ENCODE measurements at regions not wholly inside any gene's neighbourhood (a gene's known extent, or its start where the extent isn't known, plus 50 kb on each side); places are given as distances from the start of the nearest gene placed in this dataset.

GRCh38 chr15:98523912-98524662, 124.3 kb upstream of the IGF1R start:
- H3K79me2 ChIP-seq (ENCODE audit: control insufficient read depth, insufficient read depth, low read length), result no peaks in the 10 kb centered on the region
- H3K27ac ChIP-seq (ENCODE audit: low read length in 2 of 2), result no peak overlapping the region
- no peak overlapping the region for H3K4me3 ChIP-seq (ENCODE audit: control extremely low read depth in 1 of 5, extremely low read depth in 1 of 5, insufficient read depth in 1 of 5, low read depth in 2 of 5, low read length in 4 of 5)
- no peaks in the 10 kb centered on the region for H4K20me1 ChIP-seq (ENCODE audit: control insufficient read depth, insufficient read depth, low read length, poor library complexity, severe bottlenecking)
- no peak overlapping the region for H3K4me3 Mint-ChIP-seq
- H3K27me3 Mint-ChIP-seq, result peaks cover 12% of the 10 kb centered on the region
- peaks cover 0 to under 1% of the 10 kb centered on the region in 2 donors for H3K4me1 ChIP-seq (ENCODE audit: control insufficient read depth in 2 of 2, insufficient read depth in 2 of 2, low read length in 2 of 2)
- no peak overlapping the region for H3K27ac Mint-ChIP-seq
- H3K36me3 ChIP-seq (replicated peaks in 1 of 2; ENCODE audit: control extremely low read depth in 1 of 2, control insufficient read depth in 1 of 2, extremely low read depth in 1 of 2, insufficient read depth in 2 of 2, low read length in 1 of 2), result no peaks in the 10 kb centered on the region
- DNase-seq, result no peak
- H3K9ac ChIP-seq (ENCODE audit: low read length), result no peak overlapping the region
- TF ChIP-seq EZH2 (IDR thresholded peaks at IDR 0.05; ENCODE audit: borderline replicate concordance, insufficient read depth, low read depth, low read length, poor library complexity, severe bottlenecking) (no peak), CTCF (IDR thresholded peaks at IDR 0.05) (no peak)
- ChIA-PET POLR2A (no interaction called here), CTCF (interaction anchor here (1.2 to 6.6 kb wide), 4 partner anchors 9 to 359 kb away, joined by 4 to 107 read pairs (median 4); no protein-coding TSS in a partner anchor)
- H3K4me1 Mint-ChIP-seq, result no peaks in the 10 kb centered on the region
- no peaks in the 10 kb centered on the region for H3K9me3 ChIP-seq (ENCODE audit: control extremely low read depth in 1 of 3, control insufficient read depth in 2 of 3, insufficient read depth in 1 of 3, low read length in 2 of 3)
- H2AFZ ChIP-seq (ENCODE audit: insufficient read depth, low read depth, low read length, poor library complexity, severe bottlenecking), result no peak overlapping the region
- H3K9me3 Mint-ChIP-seq (ENCODE audit: insufficient read depth), result no peaks in the 10 kb centered on the region
- H3K27me3 ChIP-seq (replicated peaks in 1 of 4; ENCODE audit: control extremely low read depth in 1 of 4, control insufficient read depth in 3 of 4, insufficient read depth in 4 of 4, low read length in 3 of 4), result no peaks in the 10 kb centered on the region
- intact Hi-C loops (cut with micrococcal nuclease), result no loop called here
- no peak for ATAC-seq (ENCODE audit: low read depth)
- WGBS (ENCODE audit: insufficient coverage), result 92% methylated on average over 10 of the region's 12 CpGs
- no peak overlapping the region for H3K4me2 ChIP-seq (replicated peaks; ENCODE audit: low read depth, low read length, poor library complexity, severe bottlenecking)

GRCh38 chr15:98524838-98525660, 123.3 kb upstream of the IGF1R start:
- CTCF ChIA-PET, result interaction anchor here (1.6 kb wide), 1 partner anchor 12 kb away, joined by 4 read pairs; no protein-coding TSS in a partner anchor
- no peak overlapping the region for H3K4me3 Mint-ChIP-seq
- DNase-seq (no peak), ATAC-seq (ENCODE audit: low read depth) (no peak)
- H3K4me1 ChIP-seq (ENCODE audit: control insufficient read depth in 2 of 2, insufficient read depth in 2 of 2, low read length in 2 of 2), result no peaks in the 10 kb centered on the region
- H3K9ac ChIP-seq (ENCODE audit: low read length), result no peak overlapping the region
- intact Hi-C loops (cut with micrococcal nuclease), result no loop called here
- no peak overlapping the region for H3K4me3 ChIP-seq (ENCODE audit: control extremely low read depth in 1 of 5, extremely low read depth in 1 of 5, insufficient read depth in 1 of 5, low read depth in 2 of 5, low read length in 4 of 5)
- peaks cover 17% of the 10 kb centered on the region for H3K27me3 Mint-ChIP-seq
- H4K20me1 ChIP-seq (ENCODE audit: control insufficient read depth, insufficient read depth, low read length, poor library complexity, severe bottlenecking), result no peaks in the 10 kb centered on the region
- no peaks in the 10 kb centered on the region for H3K79me2 ChIP-seq (ENCODE audit: control insufficient read depth, insufficient read depth, low read length)
- no peaks in the 10 kb centered on the region for H3K27me3 ChIP-seq (replicated peaks in 1 of 4; ENCODE audit: control extremely low read depth in 1 of 4, control insufficient read depth in 3 of 4, insufficient read depth in 4 of 4, low read length in 3 of 4)
- H3K4me2 ChIP-seq (replicated peaks; ENCODE audit: low read depth, low read length, poor library complexity, severe bottlenecking), result no peak overlapping the region
- POLR2A ChIA-PET, result no interaction called here
- H3K27ac Mint-ChIP-seq, result no peak overlapping the region
- 62% methylated on average over 6 of the region's 10 CpGs for WGBS (ENCODE audit: insufficient coverage)
- H2AFZ ChIP-seq (ENCODE audit: insufficient read depth, low read depth, low read length, poor library complexity, severe bottlenecking), result peak overlapping the region; percentile 16
- no peaks in the 10 kb centered on the region for H3K9me3 Mint-ChIP-seq (ENCODE audit: insufficient read depth)
- H3K9me3 ChIP-seq (ENCODE audit: control extremely low read depth in 1 of 3, control insufficient read depth in 2 of 3, insufficient read depth in 1 of 3, low read length in 2 of 3), result no peaks in the 10 kb centered on the region
- H3K36me3 ChIP-seq (replicated peaks in 1 of 2; ENCODE audit: control extremely low read depth in 1 of 2, control insufficient read depth in 1 of 2, extremely low read depth in 1 of 2, insufficient read depth in 2 of 2, low read length in 1 of 2), result no peaks in the 10 kb centered on the region
- H3K27ac ChIP-seq (ENCODE audit: low read length in 2 of 2), result no peak overlapping the region
- TF ChIP-seq EZH2 (IDR thresholded peaks at IDR 0.05; ENCODE audit: borderline replicate concordance, insufficient read depth, low read depth, low read length, poor library complexity, severe bottlenecking), result no peak
- no peak for TF ChIP-seq CTCF (IDR thresholded peaks at IDR 0.05)
- H3K4me1 Mint-ChIP-seq, result no peaks in the 10 kb centered on the region
